ENCODE measurements at regions not wholly inside any gene's neighbourhood (a gene's known extent, or its start where the extent isn't known, plus 50 kb on each side); places are given as distances from the start of the nearest gene placed in this dataset.

- no peak for TF ChIP-seq POLR2A (IDR thresholded peaks at IDR 0.05; ENCODE audit: low read length)
- TF ChIP-seq GATA1 (IDR thresholded peaks at IDR 0.05; ENCODE audit: low read depth, low read length), result no peak
Observed at GRCh38 chr5:145227881-145228280, 607.3 kb downstream of the PRELID2 start.
